GM19043 (cell line): ENCODE measurements at regions not wholly inside any gene's neighbourhood (a gene's known extent, or its start where the extent isn't known, plus 50 kb on each side); places are given as distances from the start of the nearest gene placed in this dataset.
"Not testable (repeated sequence)": the region's sequence is repeated elsewhere in the genome, so short reads cannot be mapped to it uniquely, and the experiment has no call there.

Experiments
- ATAC-seq: cut with Tn5 transposase; IDR thresholded peaks from one replicate; pipeline ENCODE4 v1.9.1; 2021; ENCODE audit warnings: low read depth; ENCODE audit not compliant: unreplicated experiment

- not testable (repeated sequence) for ATAC-seq
Measured at GRCh38 chr20:48119389-48119788, 334.1 kb upstream of the SULF2 start.

DNA sequence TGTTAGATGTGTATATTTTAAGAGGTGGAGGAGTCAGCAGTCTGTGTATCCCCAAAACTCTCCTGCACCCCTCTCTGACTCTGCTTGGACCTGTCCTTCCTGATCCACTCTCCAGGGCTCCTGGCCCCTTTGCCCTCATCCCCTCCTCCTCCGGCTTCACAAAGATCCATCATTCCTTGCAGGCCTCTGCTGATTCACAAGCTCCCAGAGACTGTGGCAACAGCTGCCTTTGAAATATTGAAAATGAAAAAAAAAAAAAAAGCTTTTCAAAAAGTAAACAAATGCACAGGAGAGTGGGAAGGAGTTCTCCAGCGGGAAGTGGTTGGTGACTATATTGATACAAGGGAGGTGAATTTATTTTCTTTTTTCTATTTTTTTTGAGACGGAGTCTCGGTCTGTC is 330.2 kb upstream of the SULF2 start:
- ATAC-seq: no peak

- no peak for ATAC-seq
Measured at GRCh38 chr20:48107560-48107959, 322.3 kb upstream of the SULF2 start.

DNA sequence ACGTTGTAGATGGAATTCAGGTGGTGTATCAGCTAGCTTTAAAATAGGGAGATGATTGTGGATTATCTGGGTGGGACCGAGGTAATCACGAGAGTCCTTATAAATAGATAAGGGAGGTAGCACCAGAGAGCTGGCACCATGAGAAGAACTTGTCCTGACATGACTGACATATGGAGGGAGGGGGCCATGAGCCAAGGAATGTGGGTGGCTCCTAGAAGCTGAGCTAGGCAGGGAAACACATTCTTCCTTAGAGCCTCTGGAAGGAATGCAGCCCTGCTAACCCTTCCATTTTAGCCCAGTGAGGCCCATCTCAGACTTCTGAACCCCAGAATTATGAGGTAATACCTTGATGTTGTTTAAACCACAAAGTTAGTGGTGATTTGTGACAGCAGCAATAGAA is 321.1 kb upstream of the SULF2 start:
- ATAC-seq: no peak

DNA sequence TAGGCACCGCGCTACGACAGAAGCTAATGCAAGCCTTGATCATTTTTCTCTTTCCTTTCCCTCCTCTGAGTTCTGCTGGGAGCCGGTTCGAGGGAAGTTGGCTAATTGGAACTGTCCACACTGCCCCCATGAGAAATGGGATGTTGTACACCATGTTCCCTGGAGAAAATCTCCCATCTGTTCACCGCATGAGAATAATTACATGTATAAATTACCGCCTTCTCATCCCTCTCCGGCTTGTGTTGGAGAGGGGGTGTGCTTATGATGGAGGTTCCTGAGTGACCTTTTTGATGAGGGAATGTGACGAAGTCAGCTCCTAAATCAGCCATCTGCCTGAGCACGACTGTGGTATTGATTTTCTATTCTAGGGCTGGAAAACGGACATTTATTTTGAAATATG is 320.2 kb upstream of the SULF2 start:
- no peak for ATAC-seq

DNA sequence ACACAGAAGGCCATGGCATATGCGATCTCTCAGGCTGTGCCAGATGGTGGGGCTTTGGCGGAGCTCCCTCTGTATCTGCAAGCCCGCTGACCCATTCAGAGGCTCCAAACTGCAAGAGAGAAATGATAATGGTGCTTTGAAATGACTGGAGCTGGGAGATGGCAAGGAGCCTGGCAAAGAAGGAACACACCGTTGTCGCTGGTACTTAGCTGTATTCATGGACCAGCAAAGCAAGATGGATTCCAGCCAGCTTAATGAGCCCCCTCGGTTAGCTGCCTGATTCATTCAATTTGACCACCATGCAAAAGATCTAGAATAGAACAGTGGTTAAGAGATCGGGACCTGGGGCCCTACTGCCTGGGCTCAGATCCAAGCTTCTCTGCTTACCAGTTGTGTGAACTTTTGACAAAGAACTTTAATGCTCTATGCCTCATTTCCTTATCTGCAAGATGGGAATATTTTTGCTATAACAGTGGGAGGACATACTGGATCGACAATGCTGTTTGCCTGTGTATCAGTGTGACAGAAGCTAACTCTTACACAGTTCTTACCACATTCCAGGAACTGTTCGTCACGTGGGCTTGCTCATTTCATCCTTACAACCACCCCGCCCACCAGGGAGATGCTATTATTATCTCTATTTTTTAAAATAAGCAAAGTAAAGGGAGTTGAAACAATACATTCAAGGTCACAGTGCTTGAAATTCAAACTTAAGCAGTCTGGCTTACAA is 317.8 kb upstream of the SULF2 start:
- ATAC-seq: no peak

- no peak for ATAC-seq
Measured at GRCh38 chr20:48102076-48102787, 317.0 kb upstream of the SULF2 start.

DNA sequence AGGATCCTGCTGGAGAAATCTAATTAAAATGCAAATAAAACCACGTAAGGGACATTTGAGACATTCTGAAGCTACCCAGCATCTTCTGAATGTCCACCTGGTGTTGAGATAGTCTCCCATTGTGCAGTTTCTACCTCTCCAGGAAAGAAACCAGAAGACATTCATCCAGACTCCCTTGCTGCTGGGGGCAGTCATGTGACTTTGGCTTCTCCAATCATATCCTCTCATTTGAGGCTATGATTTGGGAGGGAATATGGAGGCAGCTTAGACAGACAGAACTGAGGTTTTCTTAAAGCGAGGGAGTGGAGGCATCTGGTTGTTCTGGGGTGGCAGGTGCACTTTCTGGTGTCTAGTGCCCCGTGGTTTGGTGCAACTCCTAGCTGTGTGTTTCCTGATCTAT is 315.2 kb upstream of the SULF2 start:
- no peak for ATAC-seq

GRCh38 chr20:48098866-48099265 is 313.6 kb upstream of the SULF2 start:
- no peak for ATAC-seq

- ATAC-seq: no peak
Measured at GRCh38 chr20:48098099-48098498, 312.8 kb upstream of the SULF2 start.

GRCh38 chr20:48096957-48097890 is 311.9 kb upstream of the SULF2 start:
- no peak for ATAC-seq

DNA sequence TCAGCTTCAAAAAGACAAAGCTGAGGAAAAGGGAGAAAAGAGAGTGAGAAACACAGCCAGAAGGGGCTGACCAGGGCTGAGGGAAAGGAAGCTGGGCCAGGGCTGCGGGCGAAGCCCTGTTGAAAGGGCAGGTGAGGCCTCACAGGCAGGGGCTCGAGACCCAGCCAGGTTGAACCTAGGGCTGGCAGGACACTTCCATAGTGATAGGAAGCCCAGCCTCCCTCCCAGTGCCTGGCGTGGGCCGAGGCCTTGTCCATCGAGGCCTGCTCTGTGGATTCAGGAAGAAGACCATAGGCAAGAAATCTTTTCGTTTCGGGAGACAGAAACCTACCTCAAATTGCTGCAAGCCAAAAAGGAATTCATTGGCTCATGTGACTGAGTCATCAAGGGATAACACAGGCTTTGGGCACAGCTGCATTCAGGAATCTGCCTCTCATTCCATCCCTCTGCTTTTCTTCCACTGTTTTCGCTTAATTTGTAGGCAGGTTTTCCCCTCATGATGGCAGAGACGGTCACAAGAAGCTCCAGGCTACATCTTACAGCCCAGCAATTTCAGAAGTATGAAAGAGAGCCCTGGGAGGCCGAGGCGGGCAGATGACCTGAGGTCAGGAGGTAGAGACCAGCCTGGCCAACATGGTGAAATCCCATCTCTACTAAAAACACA is 311.1 kb upstream of the SULF2 start:
- ATAC-seq: no peak

DNA sequence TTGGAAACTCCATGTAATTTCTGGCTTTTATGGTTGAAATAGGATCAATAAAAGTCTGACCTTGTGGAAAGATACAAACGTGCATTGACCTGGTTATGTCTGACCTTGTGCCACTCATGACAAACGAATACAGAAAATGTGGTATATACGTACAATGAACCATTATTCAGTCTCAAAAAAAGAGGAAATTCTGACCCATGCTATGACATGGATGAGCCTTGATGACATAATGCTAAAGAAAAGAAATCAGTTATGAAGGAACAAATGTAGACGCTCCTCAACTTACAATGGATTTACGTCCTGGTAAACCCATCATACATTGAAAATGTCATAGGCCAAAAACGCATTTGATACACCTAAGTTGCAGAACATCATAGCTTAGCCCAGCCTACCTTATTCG is 309.7 kb upstream of the SULF2 start:
- ATAC-seq: no peak

DNA sequence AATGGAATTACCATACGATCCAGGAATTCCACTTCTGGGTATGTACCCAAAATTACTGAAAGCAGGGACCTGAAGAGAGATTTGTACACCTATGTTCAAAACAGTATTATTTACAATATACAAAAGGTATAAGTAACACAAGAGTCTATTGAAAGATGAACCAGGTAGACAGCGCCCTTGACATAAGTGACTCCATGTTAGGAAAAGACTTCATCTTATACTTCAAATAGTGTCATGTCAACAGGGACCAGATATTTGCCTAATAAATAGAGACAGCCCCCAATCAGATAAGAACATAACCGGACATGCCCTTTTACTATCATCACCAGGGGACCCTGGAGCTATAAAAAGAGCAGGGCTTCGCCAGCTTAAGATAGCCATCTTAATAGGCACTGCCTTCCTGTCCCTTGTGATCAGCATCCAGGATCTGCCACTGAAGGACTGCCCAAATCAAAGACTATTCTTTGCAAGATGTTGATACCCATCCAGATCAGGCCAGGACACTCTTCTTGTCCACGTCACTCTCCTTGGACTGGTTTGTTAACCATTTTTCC is 309.0 kb upstream of the SULF2 start:
- ATAC-seq: no peak

DNA sequence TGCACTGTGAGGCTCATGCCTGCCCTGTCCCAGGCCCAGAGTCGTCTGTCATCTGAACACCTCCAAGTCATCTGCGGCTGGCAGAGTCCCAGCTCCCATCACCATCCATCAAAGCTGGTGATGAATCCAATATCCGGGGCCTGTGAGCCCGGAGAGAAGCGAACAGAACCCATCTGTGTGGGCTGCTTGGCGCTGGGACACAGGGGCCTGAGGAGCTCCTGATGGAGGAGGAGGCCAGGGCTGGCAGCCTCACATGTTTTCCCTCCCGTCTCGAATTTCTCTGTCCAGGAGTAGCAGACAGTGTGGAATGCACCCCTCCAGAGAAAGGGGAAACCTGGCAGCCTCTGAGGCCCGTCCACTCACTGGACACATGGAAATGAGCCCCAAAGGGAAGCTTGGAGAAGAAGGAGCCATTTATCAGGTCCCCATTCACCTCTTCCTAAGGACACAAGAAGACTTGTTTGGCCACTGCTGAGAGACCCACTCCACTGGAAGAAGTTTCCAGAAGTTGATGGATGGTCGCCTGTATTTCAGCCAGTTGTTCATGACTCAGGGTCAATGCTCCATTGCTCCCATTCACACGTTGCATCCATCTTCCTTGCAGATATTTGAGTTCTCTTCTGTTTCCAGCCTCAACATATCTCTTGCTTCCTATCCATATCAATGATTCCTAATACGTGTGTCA is 307.5 kb upstream of the SULF2 start:
- no peak for ATAC-seq

DNA sequence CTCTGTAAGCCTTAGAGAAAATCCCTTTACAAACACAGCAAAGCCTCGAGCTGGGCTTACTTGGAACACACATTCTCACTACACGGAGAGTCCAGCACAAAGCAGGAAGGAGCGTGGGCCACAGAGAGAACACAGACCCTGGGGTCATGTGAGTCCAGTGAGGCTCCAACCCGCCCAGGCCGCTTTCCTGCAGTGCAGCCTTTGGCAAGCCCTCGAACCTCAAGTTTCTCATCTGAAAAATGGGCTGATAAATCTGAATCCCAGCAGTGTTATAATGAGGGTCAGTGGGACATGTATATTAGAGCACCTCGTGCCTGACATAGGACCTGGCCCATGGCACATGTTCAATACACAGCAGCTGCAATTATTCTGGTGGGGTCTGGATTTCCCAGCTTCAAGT is 305.5 kb upstream of the SULF2 start:
- ATAC-seq: no peak

- no peak for ATAC-seq
Measured at GRCh38 chr20:48090314-48090713, 305.0 kb upstream of the SULF2 start.

- no peak for ATAC-seq
Measured at GRCh38 chr20:48080583-48080982, 295.3 kb upstream of the SULF2 start.

- ATAC-seq: no peak
Measured at GRCh38 chr20:48079028-48079427, 293.7 kb upstream of the SULF2 start.

DNA sequence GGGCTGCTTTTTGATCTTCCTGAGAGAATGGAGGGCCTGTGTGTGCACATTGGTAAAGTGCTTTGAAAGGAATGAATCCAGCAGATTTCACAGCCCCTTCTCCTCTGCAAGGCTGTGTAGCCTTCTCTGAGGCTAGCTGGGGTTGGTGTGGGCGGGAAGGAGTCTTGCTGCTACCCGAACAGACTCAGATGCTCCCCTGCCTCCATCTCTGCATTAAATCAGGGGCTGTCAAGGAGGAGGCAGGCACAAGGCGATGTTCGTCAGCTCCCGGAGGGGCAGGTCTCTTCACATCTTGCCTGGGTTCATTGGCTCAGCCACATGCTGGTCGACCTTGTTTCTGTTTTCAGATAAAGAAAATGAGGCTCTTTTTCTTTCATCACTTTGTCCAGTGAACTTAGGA is 291.5 kb upstream of the SULF2 start:
- ATAC-seq: no peak
